ENCODE measurements at regions not wholly inside any gene's neighbourhood (a gene's known extent, or its start where the extent isn't known, plus 50 kb on each side); places are given as distances from the start of the nearest gene placed in this dataset.
"Not testable (repeated sequence)": the region's sequence is repeated elsewhere in the genome, so short reads cannot be mapped to it uniquely, and the experiment has no call there.

DNA sequence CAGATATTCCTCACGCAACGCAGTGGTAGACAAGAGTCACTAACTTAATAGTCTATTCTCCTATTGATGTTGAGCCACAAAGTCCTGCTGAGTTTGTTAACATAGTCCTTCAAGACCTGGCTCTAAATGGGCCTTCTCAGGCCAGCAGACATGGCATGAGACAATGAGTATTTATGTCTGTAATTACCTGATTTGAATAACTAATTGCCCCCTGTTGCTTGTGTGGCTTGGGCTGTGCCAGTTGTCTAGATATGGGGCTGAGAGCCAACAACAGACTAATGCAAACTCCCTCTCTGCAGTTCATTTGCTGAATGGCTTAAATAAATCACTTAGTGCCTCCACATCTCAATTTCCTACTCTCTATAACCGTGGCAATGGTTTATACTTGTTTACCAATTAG lies 65.5 kb upstream of the VWC2 start:
- no peak for DNase-seq
- TF ChIP-seq, protein P1, sequence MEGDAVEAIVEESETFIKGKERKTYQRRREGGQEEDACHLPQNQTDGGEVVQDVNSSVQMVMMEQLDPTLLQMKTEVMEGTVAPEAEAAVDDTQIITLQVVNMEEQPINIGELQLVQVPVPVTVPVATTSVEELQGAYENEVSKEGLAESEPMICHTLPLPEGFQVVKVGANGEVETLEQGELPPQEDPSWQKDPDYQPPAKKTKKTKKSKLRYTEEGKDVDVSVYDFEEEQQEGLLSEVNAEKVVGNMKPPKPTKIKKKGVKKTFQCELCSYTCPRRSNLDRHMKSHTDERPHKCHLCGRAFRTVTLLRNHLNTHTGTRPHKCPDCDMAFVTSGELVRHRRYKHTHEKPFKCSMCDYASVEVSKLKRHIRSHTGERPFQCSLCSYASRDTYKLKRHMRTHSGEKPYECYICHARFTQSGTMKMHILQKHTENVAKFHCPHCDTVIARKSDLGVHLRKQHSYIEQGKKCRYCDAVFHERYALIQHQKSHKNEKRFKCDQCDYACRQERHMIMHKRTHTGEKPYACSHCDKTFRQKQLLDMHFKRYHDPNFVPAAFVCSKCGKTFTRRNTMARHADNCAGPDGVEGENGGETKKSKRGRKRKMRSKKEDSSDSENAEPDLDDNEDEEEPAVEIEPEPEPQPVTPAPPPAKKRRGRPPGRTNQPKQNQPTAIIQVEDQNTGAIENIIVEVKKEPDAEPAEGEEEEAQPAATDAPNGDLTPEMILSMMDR (IDR thresholded peaks at IDR 0.05; ENCODE audit: low read depth, low read length, missing control alignments): no peak
- Histone ChIP-seq H3K36me3 (replicated peaks) (no peaks in the 10 kb centered on the region), H3K27ac (no peak overlapping the region), H3K4me3 (ENCODE audit: low read depth, low read length) (no peak overlapping the region), H3K27me3 (replicated peaks) (no peaks in the 10 kb centered on the region)
- in situ Hi-C loops (cut with HindIII; ENCODE audit: low pct_ligation_motif_present, low sequenced_read_pairs): no loop called here

DNA sequence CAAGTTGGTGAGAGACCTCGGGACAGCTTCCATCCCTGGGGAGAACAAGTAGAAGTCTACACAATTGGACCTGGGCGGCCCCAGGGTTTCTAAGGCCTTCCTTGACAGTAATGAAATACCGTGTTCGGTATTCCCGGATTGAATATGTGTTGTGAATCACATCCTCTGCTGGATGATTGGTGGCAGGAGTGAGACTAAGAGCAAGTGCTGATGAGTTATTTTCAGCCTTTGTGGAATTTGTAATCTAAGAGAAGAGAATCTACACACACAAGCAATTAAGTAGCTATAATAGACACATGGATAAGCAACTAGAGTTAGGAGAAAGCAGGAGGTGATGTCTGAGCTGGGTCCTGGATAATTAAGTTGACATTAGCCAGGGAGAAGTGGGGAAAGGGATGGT lies 64.8 kb upstream of the VWC2 start:
- in situ Hi-C loops (cut with HindIII; ENCODE audit: low pct_ligation_motif_present, low sequenced_read_pairs): no loop called here
- Histone ChIP-seq H3K27ac (no peak overlapping the region), H3K27me3 (replicated peaks) (no peaks in the 10 kb centered on the region), H3K36me3 (replicated peaks) (no peaks in the 10 kb centered on the region), H3K4me3 (ENCODE audit: low read depth, low read length) (no peak overlapping the region)
- TF ChIP-seq, protein P1 (IDR thresholded peaks at IDR 0.05; ENCODE audit: low read depth, low read length, missing control alignments): no peak
- DNase-seq: no peak

DNA sequence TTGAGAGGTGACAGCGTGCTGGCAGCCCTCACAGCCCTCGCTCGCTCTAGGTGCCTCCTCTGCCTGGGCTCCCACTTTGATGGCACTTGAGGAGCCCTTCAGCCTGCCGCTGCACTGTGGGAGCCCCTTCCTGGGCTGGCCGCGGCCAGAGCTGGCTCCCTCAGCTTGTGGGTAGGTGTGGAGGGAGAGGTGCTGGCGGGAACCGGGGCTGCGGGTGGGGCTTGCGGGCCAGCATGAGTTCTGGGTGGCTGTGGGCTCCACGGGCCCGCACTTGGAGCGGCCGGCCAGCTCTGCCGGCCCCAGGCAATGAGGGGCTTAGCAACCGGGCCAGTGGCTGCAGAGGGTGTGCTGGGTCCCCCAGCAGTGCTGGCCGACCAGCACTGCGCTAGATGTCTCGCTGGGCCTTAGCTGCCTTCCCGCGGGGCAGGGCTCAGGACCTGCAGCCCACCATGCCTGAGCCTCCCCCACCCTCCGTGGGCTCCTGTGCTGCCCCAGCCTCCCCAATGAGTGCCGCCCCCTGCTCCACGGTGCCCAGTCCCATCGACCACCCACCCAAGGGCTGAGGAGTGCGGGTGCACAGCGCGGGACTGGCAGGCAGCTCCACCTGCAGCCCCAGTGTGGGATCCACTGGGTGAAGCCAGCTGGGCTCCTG lies 62.2 kb upstream of the VWC2 start:
- not testable (repeated sequence) for H3K27ac ChIP-seq

DNA sequence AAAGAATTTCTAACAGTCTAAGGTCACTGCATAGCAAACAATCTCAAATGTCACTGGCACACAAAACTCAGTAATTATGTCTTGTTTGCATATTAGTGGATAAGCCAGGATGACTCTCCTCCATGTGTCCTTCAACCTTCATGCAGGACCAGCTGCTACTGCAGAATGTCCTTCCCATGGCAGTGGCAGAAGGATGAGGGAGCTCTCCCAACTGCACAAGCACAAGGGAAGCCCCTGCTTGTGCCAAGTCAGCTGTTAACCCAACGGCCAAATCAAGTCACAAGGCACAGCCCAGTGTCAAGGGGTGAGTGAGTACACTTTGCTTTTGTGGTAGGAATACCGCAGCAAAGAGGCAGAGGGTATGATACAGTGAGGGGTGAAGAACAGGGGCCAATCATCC lies 59.3 kb upstream of the VWC2 start:
- Histone ChIP-seq H3K36me3 (replicated peaks) (no peaks in the 10 kb centered on the region), H3K27ac (no peak overlapping the region), H3K4me3 (ENCODE audit: low read depth, low read length) (no peak overlapping the region), H3K27me3 (replicated peaks) (no peaks in the 10 kb centered on the region)
- TF ChIP-seq, protein P1 (IDR thresholded peaks at IDR 0.05; ENCODE audit: low read depth, low read length, missing control alignments): no peak
- in situ Hi-C loops (cut with HindIII; ENCODE audit: low pct_ligation_motif_present, low sequenced_read_pairs): no loop called here
- DNase-seq: no peak

More for the DNA sequence above, 62.2 kb upstream of the VWC2 start:
- in situ Hi-C loops (cut with HindIII; ENCODE audit: low pct_ligation_motif_present, low sequenced_read_pairs); DNase-seq; H3K27me3 ChIP-seq (replicated peaks); H3K4me3 ChIP-seq (ENCODE audit: low read depth, low read length); H3K36me3 ChIP-seq (replicated peaks): not testable (repeated sequence)

DNA sequence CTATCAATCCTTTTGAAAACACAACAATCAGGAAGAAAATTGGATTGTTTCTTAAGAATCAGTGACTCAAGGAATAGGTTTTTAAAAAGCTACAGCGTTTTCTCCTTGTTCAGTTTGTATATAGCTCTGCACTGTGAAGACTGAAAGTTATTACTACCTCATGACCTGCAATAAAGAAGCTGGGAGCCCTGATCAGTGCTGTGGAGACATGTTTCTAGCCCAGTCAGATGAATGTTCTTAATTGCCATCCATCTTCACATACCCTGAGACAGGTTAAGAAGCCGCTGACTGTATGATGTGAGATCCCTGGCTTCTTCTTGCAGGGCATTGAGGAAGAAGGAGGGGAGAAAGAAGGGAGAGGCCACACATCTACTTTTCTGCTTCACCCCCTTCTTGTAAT lies 58.0 kb upstream of the VWC2 start:
- Histone ChIP-seq H3K27ac (no peak overlapping the region), H3K4me3 (ENCODE audit: low read depth, low read length) (no peak overlapping the region), H3K36me3 (replicated peaks) (no peaks in the 10 kb centered on the region), H3K27me3 (replicated peaks) (no peaks in the 10 kb centered on the region)
- DNase-seq: no peak
- in situ Hi-C loops (cut with HindIII; ENCODE audit: low pct_ligation_motif_present, low sequenced_read_pairs): no loop called here
- TF ChIP-seq, protein P1 (IDR thresholded peaks at IDR 0.05; ENCODE audit: low read depth, low read length, missing control alignments): no peak

DNA sequence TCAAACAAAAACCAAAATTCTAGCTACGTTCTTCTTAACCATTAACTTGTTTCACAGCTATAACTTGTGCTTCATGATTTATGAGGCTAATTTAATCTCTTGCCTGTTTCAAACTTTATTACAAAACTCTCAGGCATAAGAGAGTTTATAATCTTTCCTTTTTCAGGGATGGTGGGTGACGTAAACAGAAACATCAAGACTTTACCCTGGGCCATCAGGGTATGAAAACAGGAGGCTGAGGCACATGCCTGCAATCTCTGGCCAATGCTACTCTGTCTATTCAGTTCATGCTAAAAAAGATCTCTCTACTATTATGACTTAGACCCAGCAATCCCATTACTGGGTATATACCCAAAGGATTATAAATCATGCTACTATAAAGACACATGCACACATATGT lies 55.9 kb upstream of the VWC2 start:
- in situ Hi-C loops (cut with HindIII; ENCODE audit: low pct_ligation_motif_present, low sequenced_read_pairs): no loop called here
- H3K4me3 ChIP-seq (ENCODE audit: low read depth, low read length): no peak overlapping the region
- H3K36me3 ChIP-seq (replicated peaks): no peaks in the 10 kb centered on the region
- H3K27ac ChIP-seq: no peak overlapping the region
- DNase-seq: no peak
- TF ChIP-seq, protein P1 (IDR thresholded peaks at IDR 0.05; ENCODE audit: low read depth, low read length, missing control alignments): no peak
- H3K27me3 ChIP-seq (replicated peaks): no peaks in the 10 kb centered on the region

All from brain microvascular endothelial cell (primary cell).